KMS-11 (cell line): ENCODE measurements at regions not wholly inside any gene's neighbourhood (a gene's known extent, or its start where the extent isn't known, plus 50 kb on each side); places are given as distances from the start of the nearest gene placed in this dataset.
"Not testable (repeated sequence)": the region's sequence is repeated elsewhere in the genome, so short reads cannot be mapped to it uniquely, and the experiment has no call there.

Experiments used
- H2AFZ ChIP-seq: fragments of 200-600 bp; sonication (generic); 2 replicates; pipeline ENCODE4 v1.6.1; 2016; ENCODE audit warnings: antibody characterized with exemption, mixed run types, low read depth
- H3K27ac ChIP-seq: fragments of 200-600 bp; sonication (generic); 2 replicates; pipeline ENCODE4 v1.6.1; 2016; ENCODE audit warnings: mild to moderate bottlenecking, mixed run types
- H3K27me3 ChIP-seq: fragments of 200-600 bp; sonication (generic); 2 replicates; pipeline ENCODE4 v1.6.1; 2017; ENCODE audit warnings: mild to moderate bottlenecking, low read depth, mixed run types, moderate library complexity; ENCODE audit not compliant: insufficient read depth
- H3K36me3 ChIP-seq: fragments of 200-600 bp; sonication (generic); 2 replicates; pipeline ENCODE4 v1.6.1; 2017; ENCODE audit warnings: mild to moderate bottlenecking, mixed run types; ENCODE audit not compliant: insufficient read depth
- H3K4me1 ChIP-seq: fragments of 200-600 bp; sonication (generic); 2 replicates; pipeline ENCODE4 v1.6.1; 2016; ENCODE audit warnings: mild to moderate bottlenecking, low read depth, mixed run types; ENCODE audit not compliant: poor library complexity, severe bottlenecking
- H3K4me2 ChIP-seq: fragments of 200-600 bp; sonication (generic); 2 replicates; pipeline ENCODE4 v1.7.0; 2016; ENCODE audit warnings: mild to moderate bottlenecking, mixed run types
- H3K4me3 ChIP-seq: fragments of 200-600 bp; sonication (generic); IDR thresholded peaks from 2 replicates; pipeline ENCODE4 v1.6.1; 2017; ENCODE audit warnings: low read depth, low read length, mixed read lengths; ENCODE audit not compliant: insufficient read depth
- H3K79me2 ChIP-seq: fragments of 200-600 bp; sonication (generic); 2 replicates; pipeline ENCODE4 v1.6.1; 2016; ENCODE audit warnings: low read depth, mixed run types; ENCODE audit not compliant: insufficient read depth
- H3K9ac ChIP-seq: fragments of 200-600 bp; sonication (generic); 2 replicates; pipeline ENCODE4 v1.6.1; 2016; ENCODE audit warnings: mild to moderate bottlenecking, mixed run types
- H4K20me1 ChIP-seq: fragments of 200-600 bp; sonication (generic); 2 replicates; pipeline ENCODE4 v1.6.1; 2016; ENCODE audit warnings: mild to moderate bottlenecking, mixed run types; ENCODE audit not compliant: insufficient read depth
- CTCF ChIP-seq: fragments of 200-600 bp; sonication (generic); conservative IDR thresholded peaks from 2 replicates; pipeline ENCODE4 v1.6.1; 2017; ENCODE audit warnings: low read depth, mild to moderate bottlenecking, antibody characterized with exemption, low read length, moderate library complexity, mixed read lengths

- no peak for TF ChIP-seq CTCF
- H2AFZ ChIP-seq = no peak overlapping the region
- no peak overlapping the region for H3K9ac ChIP-seq
- no peaks in the 10 kb centered on the region for H3K79me2 ChIP-seq
- H3K4me1 ChIP-seq = no peaks in the 10 kb centered on the region
- H3K27ac ChIP-seq = no peak overlapping the region
- H4K20me1 ChIP-seq = no peaks in the 10 kb centered on the region
- H3K36me3 ChIP-seq = no peaks in the 10 kb centered on the region
- H3K4me3 ChIP-seq = no peak overlapping the region
- no peak overlapping the region for H3K4me2 ChIP-seq
- no peaks in the 10 kb centered on the region for H3K27me3 ChIP-seq
Measured at GRCh38 chr13:76594435-76594834, 291.8 kb downstream of the KCTD12 start.

- Histone ChIP-seq H3K4me2 (no peak overlapping the region), H3K27me3 (no peaks in the 10 kb centered on the region), H2AFZ (no peak overlapping the region), H3K27ac (no peak overlapping the region), H3K4me1 (no peaks in the 10 kb centered on the region), H4K20me1 (no peaks in the 10 kb centered on the region), H3K79me2 (no peaks in the 10 kb centered on the region), H3K36me3 (no peaks in the 10 kb centered on the region), H3K4me3 (no peak overlapping the region), H3K9ac (no peak overlapping the region)
- TF ChIP-seq CTCF = no peak
Measured at GRCh38 chr13:76586842-76587241, 299.4 kb downstream of the KCTD12 start.

- Histone ChIP-seq H3K4me1 (no peaks in the 10 kb centered on the region), H3K4me3 (no peak overlapping the region), H3K4me2 (no peak overlapping the region), H4K20me1 (no peaks in the 10 kb centered on the region), H3K27ac (no peak overlapping the region), H3K36me3 (no peaks in the 10 kb centered on the region), H3K79me2 (no peaks in the 10 kb centered on the region), H3K27me3 (no peaks in the 10 kb centered on the region), H3K9ac (no peak overlapping the region), H2AFZ (no peak overlapping the region)
- TF ChIP-seq CTCF = no peak
Measured at GRCh38 chr13:76579701-76580100, 306.5 kb downstream of the KCTD12 start.

GRCh38 chr13:76575634-76576033, 310.6 kb downstream of the KCTD12 start:
- not testable (repeated sequence) for H3K4me2 ChIP-seq, H3K27me3 ChIP-seq

GRCh38 chr13:76570510-76570971, 315.7 kb downstream of the KCTD12 start:
- Histone ChIP-seq H3K9ac (no peak overlapping the region), H3K27ac (no peak overlapping the region), H3K27me3 (no peaks in the 10 kb centered on the region), H3K79me2 (no peaks in the 10 kb centered on the region), H4K20me1 (no peaks in the 10 kb centered on the region), H3K4me2 (no peak overlapping the region), H3K4me3 (no peak overlapping the region), H3K36me3 (no peaks in the 10 kb centered on the region), H3K4me1 (no peaks in the 10 kb centered on the region), H2AFZ (no peak overlapping the region)
- no peak for TF ChIP-seq CTCF

More at GRCh38 chr13:76575634-76576033, 310.6 kb downstream of the KCTD12 start:
- H3K9ac ChIP-seq, H2AFZ ChIP-seq, H3K79me2 ChIP-seq, H3K4me3 ChIP-seq, H3K4me1 ChIP-seq, H4K20me1 ChIP-seq, H3K27ac ChIP-seq, H3K36me3 ChIP-seq: not testable (repeated sequence)
